Keratinocyte (primary cell): ENCODE measurements at regions not wholly inside any gene's neighbourhood (a gene's known extent, or its start where the extent isn't known, plus 50 kb on each side); places are given as distances from the start of the nearest gene placed in this dataset.

ENCODE experiments used
- DNase-seq: peaks from one replicate; pipeline ENCODE4 v3.0.0-alpha.2; 2011; ENCODE audit warnings: low read depth, missing footprints, low spot score
- FAIRE-seq: peaks from 2 replicates; lab custom pipeline; 2011; peaks lifted over from hg19 to GRCh38; lab: Jason Lieb, UNC
- H2AFZ ChIP-seq: 2 replicates; pipeline ENCODE4 v1.6.0; 2012; ENCODE audit warnings: low read length, control low read depth, inconsistent platforms; ENCODE audit not compliant: control insufficient read depth
- H3K27ac ChIP-seq: 2 replicates; pipeline ENCODE4 v1.5.1; 2011; ENCODE audit warnings: low read length; ENCODE audit not compliant: control insufficient read depth, insufficient read depth
- H3K27me3 ChIP-seq: 3 replicates; pipeline ENCODE4 v1.6.0; 2011; ENCODE audit warnings: low read length; ENCODE audit not compliant: control insufficient read depth, insufficient read depth; ENCODE audit errors: extremely low read depth
- H3K36me3 ChIP-seq, 2 experiments: 2 replicates in 1 of 2; 3 replicates in 1 of 2; pipeline ENCODE4 v1.5.1; 2011; ENCODE audit warnings: low read length in 2 of 2, mild to moderate bottlenecking in 1 of 2; ENCODE audit not compliant: control insufficient read depth in 2 of 2, insufficient read depth in 2 of 2; ENCODE audit errors: extremely low read depth in 1 of 2
- H3K4me1 ChIP-seq: 3 replicates; pipeline ENCODE4 v1.5.1; 2011; ENCODE audit warnings: low read length; ENCODE audit not compliant: control insufficient read depth, insufficient read depth; ENCODE audit errors: extremely low read depth
- H3K4me2 ChIP-seq: 3 replicates; pipeline ENCODE4 v1.6.0; 2011; ENCODE audit warnings: low read depth, low read length; ENCODE audit not compliant: control insufficient read depth, insufficient read depth; ENCODE audit errors: extremely low read depth
- H3K4me3 ChIP-seq, 3 experiments: fragments of 200-600 bp in 1 of 3; sonication (generic) in 1 of 3; 2 replicates in 2 of 3; 3 replicates in 1 of 3; pipeline ENCODE4 v1.5.1; 2011 to 2016; ENCODE audit warnings: low read length in 3 of 3, mild to moderate bottlenecking in 3 of 3, control low read depth in 2 of 3, inconsistent platforms in 1 of 3, low read depth in 1 of 3, mixed read lengths in 1 of 3, mixed run types in 1 of 3, moderate library complexity in 1 of 3; ENCODE audit not compliant: control insufficient read depth in 2 of 3, insufficient read depth in 2 of 3; ENCODE audit errors: extremely low read depth in 1 of 3
- H3K79me2 ChIP-seq: 2 replicates; pipeline ENCODE4 v1.6.0; 2012; ENCODE audit warnings: low read length; ENCODE audit not compliant: control insufficient read depth, insufficient read depth
- H3K9ac ChIP-seq: 3 replicates; pipeline ENCODE4 v1.6.0; 2011; ENCODE audit warnings: low read length; ENCODE audit not compliant: control insufficient read depth, insufficient read depth; ENCODE audit errors: extremely low read depth
- H3K9me1 ChIP-seq: 3 replicates; pipeline ENCODE4 v1.6.0; 2011; ENCODE audit warnings: low read length; ENCODE audit not compliant: control insufficient read depth, insufficient read depth; ENCODE audit errors: extremely low read depth
- H3K9me3 ChIP-seq: 2 replicates; pipeline ENCODE4 v1.5.1; 2012; ENCODE audit warnings: low read depth, low read length; ENCODE audit not compliant: control insufficient read depth
- H4K20me1 ChIP-seq: 3 replicates; pipeline ENCODE4 v1.6.0; 2011; ENCODE audit warnings: low read length; ENCODE audit not compliant: control insufficient read depth, insufficient read depth; ENCODE audit errors: extremely low read depth
- EZH2 ChIP-seq: IDR thresholded peaks from one replicate; pipeline ENCODE4 v1.6.1; 2012; ENCODE audit warnings: inconsistent platforms, mild to moderate bottlenecking, low read length, moderate library complexity
- dilution Hi-C: fragments of 300-500 bp; cut with MboI; formaldehyde crosslinking; loops from one replicate; pipeline ENCODE4 v1.7.0; 2020; ENCODE audit warnings: low sequenced_read_pairs; ENCODE audit not compliant: extremely low pct_ligation_motif_present
- TF ChIP-seq, protein P1 (sequence below), 3 experiments: IDR thresholded peaks in 1 of 3; conservative IDR thresholded peaks in 1 of 3; optimal IDR thresholded peaks in 1 of 3; 2 replicates in 2 of 3; 3 replicates in 1 of 3; pipeline versions ENCODE3 to v1.5.1; 2011; ENCODE audit warnings: low read length in 3 of 3, mild to moderate bottlenecking in 3 of 3, moderate library complexity in 2 of 3, control low read depth in 1 of 3, inconsistent platforms in 1 of 3; ENCODE audit not compliant: insufficient read depth in 2 of 3; ENCODE audit errors: extremely low read depth in 1 of 3

DNA sequence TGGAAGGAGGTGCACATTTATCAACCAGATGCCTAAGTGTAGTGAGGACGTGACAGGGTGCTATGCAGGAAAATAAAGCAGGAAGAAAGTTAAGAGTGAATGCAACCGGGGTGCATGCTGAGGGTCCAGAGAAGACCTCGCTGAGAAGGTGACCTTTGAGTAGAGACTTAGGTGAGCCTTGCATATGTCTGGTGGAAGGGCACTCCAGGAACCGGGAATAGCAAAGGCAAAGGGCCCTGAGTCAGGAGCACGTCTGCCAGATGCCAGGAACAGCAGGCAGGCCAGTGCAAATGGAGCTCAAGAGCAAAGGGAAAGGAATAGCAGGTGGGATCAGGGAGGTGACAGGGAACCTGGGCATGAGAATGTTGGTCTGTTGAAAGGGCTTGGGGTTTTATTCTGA is 445.5 kb downstream of the PREX1 start:
- Histone ChIP-seq H3K36me3 (no peaks in the 10 kb centered on the region), H3K27me3 (no peaks in the 10 kb centered on the region), H2AFZ (no peak overlapping the region), H3K9ac (no peak overlapping the region), H3K4me3 (no peak overlapping the region), H3K4me2 (no peak overlapping the region), H4K20me1 (no peaks in the 10 kb centered on the region), H3K9me3 (no peaks in the 10 kb centered on the region), H3K79me2 (no peaks in the 10 kb centered on the region), H3K4me1 (no peaks in the 10 kb centered on the region), H3K9me1 (no peaks in the 10 kb centered on the region), H3K27ac (no peak overlapping the region)
- TF ChIP-seq EZH2: no peak
- TF ChIP-seq, protein P1, sequence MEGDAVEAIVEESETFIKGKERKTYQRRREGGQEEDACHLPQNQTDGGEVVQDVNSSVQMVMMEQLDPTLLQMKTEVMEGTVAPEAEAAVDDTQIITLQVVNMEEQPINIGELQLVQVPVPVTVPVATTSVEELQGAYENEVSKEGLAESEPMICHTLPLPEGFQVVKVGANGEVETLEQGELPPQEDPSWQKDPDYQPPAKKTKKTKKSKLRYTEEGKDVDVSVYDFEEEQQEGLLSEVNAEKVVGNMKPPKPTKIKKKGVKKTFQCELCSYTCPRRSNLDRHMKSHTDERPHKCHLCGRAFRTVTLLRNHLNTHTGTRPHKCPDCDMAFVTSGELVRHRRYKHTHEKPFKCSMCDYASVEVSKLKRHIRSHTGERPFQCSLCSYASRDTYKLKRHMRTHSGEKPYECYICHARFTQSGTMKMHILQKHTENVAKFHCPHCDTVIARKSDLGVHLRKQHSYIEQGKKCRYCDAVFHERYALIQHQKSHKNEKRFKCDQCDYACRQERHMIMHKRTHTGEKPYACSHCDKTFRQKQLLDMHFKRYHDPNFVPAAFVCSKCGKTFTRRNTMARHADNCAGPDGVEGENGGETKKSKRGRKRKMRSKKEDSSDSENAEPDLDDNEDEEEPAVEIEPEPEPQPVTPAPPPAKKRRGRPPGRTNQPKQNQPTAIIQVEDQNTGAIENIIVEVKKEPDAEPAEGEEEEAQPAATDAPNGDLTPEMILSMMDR (optimal IDR thresholded peaks at IDR 0.05 in 1 of 3, IDR thresholded peaks at IDR 0.05 in 1 of 3, conservative IDR thresholded peaks at IDR 0.05 in 1 of 3; ENCODE audit: extremely low read depth in 1 of 3, insufficient read depth in 2 of 3, low read length in 3 of 3): no peak
- dilution Hi-C loops: no loop called here
- FAIRE-seq (no peak), DNase-seq (no peak)

DNA sequence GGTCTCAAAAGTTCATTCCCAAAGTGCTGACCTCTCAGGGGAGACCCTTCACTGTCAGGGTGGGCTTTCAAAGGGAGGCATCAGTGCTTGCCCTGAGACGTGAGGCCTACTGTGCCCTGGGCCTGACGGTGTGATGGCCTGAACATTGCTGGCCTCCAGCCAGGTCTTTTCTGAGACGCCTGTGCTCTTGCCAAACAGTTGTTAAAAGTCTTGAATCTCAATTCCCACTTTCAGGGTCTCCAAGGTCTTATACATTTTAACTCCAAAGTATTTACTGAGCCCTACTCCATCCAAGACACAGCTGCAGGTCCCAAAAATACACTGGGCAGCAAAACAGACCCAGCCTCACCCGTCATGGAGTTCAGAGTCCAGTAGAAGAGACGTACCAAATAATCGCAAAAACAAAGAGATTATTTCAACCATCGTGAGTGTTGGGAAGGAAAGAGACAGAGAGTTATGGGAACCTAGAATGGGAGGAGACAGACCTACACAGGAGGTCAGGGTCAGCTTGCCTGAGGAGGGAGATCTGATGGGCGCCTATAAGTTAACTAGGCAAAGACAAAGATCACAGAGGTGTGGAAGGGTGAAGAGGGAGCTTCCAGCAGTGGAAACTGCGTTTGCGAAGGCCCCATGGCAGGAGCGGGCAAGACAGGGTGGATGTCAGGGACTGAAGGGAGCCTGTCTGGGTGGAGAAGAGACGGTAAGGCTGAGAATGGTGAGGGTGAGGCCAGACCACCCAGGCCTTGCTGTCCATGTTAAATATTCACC is 446.3 kb downstream of the PREX1 start:
- no peak overlapping the region for H3K4me3 ChIP-seq
- no peaks in the 10 kb centered on the region for H3K9me1 ChIP-seq
- H4K20me1 ChIP-seq: no peaks in the 10 kb centered on the region
- H3K27ac ChIP-seq: no peak overlapping the region
- no peak for TF ChIP-seq EZH2
- TF ChIP-seq, protein P1 (optimal IDR thresholded peaks at IDR 0.05 in 1 of 3, IDR thresholded peaks at IDR 0.05 in 1 of 3, conservative IDR thresholded peaks at IDR 0.05 in 1 of 3; ENCODE audit: extremely low read depth in 1 of 3, insufficient read depth in 2 of 3, low read length in 3 of 3): no peak
- no peaks in the 10 kb centered on the region for H3K36me3 ChIP-seq
- H3K4me2 ChIP-seq: no peak overlapping the region
- H3K27me3 ChIP-seq: no peaks in the 10 kb centered on the region
- no peaks in the 10 kb centered on the region for H3K9me3 ChIP-seq
- FAIRE-seq: no peak
- no peak overlapping the region for H3K9ac ChIP-seq
- H2AFZ ChIP-seq: no peak overlapping the region
- H3K4me1 ChIP-seq: no peaks in the 10 kb centered on the region
- no peak for DNase-seq
- no peaks in the 10 kb centered on the region for H3K79me2 ChIP-seq
- dilution Hi-C loops: no loop called here
